Activated naive CD4-positive, alpha-beta T cell treated with Interleukin-2 at 50 U/mL for 16 hours (primary cell): ENCODE measurements at regions not wholly inside any gene's neighbourhood (a gene's known extent, or its start where the extent isn't known, plus 50 kb on each side); places are given as distances from the start of the nearest gene placed in this dataset.
"Not testable (repeated sequence)": the region's sequence is repeated elsewhere in the genome, so short reads cannot be mapped to it uniquely, and the experiment has no call there.

Source experiments
- DNase-seq: peaks from one replicate; pipeline ENCODE4 v3.0.0-alpha.2; 2020

DNA sequence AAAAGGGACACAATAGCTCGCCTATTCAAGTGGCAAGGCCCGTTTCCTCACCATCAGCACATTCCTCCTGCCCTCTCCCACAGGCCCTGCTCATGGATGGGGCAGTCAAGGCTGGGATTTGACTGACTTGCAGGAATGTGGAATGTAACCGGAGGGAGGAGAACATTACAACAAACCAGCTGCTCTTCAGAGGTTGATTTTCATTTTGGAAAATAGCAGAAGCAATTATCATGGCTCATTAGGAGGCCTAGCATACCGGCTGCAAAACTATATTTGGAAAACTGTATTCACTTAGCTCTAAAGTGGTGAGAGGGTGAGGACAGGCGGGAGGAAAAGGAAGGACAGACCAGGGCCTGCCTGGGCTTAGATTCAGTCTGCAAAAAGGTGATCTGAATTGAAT lies 283.7 kb downstream of the CD83 start:
- DNase-seq: no peak

DNA sequence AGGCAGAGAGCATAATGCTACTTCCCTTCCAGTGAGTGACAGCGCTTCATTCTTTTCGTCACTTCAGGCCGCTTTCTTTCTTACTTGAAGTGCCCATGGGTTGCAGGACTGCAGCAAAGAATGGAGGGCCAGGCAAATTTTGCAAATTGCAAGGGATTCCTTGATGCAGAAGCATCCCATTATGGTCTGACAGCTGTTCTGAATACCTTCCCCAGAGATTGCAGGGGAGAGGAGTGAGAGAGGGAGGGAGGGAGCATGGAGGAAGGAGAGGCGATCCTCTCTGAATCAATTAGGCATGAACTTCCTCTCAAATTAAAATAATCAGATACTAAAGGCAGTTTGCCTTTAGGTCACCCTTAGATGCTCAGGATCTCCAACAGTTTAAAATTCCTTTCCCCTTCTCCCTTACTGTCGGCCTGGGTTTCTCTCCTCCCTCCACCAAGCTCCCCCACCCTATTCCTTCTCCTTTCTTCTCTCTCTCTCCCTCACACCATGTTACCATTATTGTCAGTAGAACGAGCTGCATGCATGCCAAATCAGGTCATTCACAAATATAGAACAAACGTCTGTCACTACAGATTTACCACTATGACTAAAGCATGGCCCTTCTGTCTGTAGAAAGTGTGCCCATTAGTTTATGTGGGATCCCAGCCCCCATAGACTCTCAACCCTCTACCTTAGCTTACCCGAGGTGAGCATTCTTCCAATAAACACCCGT lies 289.2 kb downstream of the CD83 start:
- DNase-seq: no peak

DNA sequence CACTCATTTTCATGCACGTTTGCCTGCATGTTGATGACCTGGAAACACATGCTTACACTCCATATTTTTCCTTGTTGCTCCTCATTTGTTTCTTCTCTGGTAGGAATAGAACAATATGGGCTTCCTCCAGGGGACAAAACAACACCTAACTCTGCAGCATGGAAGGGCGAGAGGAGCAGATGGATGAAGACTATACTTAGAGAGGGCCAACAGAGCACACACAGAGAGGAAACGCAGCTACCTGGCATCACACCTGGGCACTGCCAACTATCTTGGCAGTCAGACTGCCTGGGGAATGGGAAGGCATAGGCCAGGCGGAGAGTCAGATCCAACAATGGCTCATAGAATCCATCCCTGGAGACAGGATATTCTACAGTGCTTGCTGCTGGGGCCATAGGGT lies 290.9 kb downstream of the CD83 start:
- no peak for DNase-seq

DNA sequence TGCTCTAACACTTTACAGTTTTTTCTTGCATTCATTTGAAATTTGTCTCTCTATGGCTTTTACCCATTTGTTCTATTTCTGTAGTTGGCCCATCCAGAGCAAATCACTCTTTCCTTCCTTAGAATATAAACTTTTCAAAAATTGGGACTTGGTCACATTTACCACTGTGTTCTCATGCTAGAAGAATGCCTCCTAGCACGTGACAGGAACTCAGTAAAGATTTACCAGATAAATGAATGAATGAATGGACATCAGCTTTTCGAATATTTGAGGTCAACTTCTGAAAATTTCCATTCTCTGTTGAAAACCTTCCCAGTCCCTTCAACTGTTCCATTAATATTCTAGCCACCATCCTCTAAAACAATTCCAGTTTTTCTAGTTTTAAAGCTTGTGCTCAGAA lies 294.5 kb downstream of the CD83 start:
- DNase-seq: no peak

DNA sequence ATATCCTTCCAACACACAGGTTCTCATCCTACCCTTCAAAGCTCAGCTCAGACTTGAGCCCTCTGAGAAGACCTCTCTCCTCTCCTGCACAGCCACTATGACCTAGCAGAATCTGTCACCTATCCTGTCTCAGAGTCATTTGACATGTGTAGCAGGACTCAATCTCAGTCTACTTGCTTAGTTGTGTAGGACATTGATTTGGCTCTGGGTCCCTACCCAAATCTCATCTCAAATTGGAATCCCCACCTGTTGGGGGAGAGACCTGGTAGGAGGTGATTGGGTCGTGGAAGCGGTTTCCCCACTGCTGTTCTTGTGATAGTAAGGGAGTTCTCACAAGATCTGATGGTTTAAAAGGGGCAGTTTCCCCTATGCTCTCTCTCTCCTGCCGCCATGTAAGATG lies 297.9 kb downstream of the CD83 start:
- no peak for DNase-seq

DNA sequence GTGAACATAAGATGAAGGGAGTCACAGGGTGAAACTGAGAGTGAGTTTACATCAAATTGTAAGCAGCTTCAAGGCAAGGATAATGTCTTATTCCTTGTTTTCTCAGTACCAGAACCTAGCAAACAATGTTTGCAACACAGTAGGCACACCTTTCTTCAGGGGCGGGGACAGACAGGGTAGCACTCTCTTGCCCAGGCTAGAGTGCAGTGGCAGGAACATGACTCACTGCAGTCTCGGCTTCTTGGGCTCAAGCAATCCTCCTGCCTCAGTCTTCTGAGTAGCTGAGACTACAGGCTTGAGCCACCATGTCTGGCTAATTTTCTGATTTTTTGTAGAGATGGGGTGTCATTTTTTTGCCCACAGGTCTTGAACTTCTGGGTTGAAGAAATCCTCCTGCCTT lies 299.8 kb downstream of the CD83 start:
- DNase-seq: no peak

DNA sequence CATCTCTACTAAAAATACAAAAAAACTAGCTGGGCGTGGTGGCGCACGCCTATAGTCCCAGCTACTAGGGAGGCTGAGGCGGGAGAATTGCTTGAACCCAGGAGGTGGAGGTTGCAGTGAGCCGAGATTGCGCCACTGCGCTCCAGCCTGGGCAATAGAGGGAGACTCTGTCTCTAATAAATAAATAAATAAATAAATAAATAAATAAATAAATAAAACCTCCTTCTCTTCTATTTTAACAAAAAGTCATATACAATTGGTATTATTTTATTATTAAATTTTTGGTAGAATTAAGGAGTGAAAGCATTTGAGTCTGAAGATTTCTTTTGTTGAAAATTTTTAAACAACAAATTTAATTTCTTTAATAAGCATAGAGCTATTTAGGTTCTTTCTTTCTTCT lies 301.7 kb downstream of the CD83 start:
- DNase-seq: not testable (repeated sequence)

DNA sequence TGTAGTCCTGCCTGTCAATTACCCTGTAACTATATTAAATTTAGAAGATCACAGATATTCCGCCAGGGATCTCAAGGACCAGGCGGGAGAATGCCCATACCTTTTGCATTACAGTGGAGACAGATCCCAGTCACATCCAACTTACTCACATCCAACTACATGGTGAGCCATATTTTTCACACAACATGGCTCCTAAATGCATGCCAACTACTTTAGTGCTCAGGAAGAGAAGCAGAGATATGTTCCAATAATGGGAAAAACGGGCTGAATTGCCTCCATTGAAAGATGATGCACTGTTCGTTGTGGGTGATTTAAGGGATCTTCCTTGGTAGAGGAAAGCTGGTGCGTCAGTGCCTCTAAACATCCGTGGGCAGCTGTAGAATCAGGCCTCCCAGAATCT lies 304.5 kb downstream of the CD83 start:
- no peak for DNase-seq

DNA sequence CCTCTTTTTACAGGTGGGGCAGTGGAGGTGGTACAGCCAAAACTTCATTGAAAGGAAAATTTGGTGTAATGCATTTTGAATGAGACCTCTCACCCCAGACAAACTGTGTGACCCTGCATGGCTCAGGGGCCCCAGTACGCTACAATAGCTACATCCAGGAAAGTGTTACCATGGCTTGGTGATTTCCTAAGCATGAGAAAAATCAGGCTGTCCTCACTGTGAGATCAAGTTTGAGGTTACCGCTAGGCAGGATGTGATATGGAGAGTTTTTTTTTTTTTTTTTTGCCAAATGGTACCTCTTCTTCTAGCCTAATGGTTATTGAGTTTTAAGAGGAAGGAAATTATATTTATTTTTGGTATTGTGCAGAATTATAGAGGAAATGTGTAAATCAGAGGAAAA lies 305.3 kb downstream of the CD83 start:
- no peak for DNase-seq

DNA sequence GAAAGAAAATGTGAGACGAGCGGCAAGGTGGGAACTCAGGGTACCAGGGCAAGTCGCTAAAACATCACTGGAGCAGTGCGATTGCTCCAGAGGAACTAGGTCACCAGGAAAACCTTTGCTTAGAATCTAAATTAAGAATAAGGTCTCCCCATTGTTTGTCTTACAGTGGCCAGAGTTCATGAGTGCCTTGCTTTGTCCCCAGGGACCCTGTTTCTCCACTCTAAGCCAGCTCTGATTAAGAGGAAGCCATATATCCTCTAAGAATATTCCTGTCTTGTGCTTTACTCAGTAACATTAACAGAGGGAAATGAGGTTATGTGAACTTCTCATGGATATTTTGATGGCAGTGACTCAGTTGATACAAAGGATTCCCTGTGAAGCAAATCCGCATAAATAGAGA lies 305.8 kb downstream of the CD83 start:
- no peak for DNase-seq

DNA sequence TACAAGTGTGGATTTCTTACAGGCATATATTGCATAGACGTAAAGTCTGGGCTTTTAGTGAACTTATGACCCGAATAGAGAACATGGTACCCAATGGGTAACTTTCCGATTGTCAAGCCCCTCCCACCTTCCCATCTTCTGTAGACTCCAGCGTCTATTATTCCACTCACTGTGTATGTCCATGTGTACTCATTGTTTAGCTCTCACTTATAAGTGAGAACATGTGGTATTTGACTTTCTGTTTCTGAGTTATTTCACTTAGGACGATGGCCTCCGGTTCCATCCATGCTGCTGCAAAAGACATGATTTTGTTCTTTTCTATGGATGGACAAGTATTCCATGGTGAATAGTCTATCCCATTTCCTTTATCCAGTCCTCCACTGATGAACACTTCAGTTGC lies 306.4 kb downstream of the CD83 start:
- DNase-seq: peak; percentile 5

DNA sequence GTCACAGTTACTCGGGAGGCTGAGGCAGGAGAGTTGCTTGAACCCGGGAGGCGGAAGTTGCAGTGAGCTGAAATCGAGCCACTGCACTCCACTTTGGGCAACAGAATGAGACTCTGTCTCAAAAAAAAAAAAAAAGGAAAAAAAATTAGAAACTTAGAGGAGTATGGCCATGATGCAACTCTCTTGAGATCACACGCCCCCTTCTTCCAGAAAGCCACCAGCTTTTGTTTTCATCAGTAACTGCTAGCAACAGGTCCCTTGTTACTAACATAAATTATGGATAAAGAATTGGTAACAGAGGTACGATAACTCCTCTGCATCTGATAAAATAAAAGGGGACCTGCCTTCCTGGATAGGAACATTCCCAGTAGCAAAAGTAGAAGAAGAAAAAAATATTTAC lies 308.2 kb downstream of the CD83 start:
- DNase-seq: no peak

DNA sequence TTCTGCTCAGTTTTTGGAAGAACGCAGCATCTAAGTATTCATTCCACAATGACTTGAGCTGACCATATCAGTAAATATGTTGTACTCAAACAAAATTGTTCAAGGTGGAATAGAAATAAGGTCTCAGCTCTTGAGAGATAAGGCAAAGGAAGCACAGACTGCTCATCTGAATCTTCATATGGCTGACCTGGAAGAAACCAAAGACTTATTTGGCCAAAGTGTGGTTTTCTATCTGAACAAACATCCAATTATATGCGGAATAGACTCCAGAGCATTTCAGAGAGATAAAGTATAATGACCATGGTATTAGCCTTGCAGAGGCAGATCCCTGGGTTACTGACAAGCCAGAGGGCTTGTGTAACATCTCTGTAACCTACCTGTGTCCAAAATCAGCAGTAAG lies 308.7 kb downstream of the CD83 start:
- no peak for DNase-seq

DNA sequence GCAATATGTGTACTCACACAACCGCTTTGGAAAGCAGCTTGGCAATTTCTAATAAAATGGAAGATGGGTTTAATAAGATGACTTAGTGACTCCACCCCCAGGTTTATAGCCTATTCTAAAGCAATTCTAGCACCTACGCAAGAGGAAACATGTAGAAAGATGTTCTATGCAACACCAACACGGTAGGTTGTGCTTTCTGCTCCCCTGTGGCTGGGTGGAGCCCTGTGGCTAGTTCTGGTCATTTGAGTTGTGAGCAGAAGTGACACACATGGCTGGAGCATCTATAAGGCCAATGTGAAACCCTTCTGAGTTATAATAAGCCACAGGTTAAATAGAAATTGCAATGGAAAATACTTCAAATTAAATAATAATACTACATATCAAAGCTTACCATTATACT lies 310.7 kb downstream of the CD83 start:
- no peak for DNase-seq

DNA sequence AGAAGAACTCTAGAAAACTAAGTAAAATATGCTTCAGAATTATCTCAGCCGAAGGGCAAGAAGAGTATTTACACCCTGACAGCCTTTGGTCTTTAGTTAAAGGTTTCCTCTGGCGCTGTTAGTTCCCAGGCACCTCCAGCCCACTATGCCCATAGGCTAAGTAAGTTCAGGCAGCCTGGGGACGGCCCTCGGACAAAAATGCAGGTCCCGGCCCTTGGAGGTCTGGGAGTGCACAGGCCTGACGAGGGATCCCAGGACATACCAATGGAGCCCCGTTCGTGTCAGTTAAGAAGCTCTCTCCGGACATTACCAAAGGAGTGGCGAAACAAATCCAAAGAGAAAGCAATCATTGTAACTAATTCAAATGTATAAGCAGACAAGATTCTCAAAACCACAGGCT lies 311.8 kb downstream of the CD83 start:
- no peak for DNase-seq

DNA sequence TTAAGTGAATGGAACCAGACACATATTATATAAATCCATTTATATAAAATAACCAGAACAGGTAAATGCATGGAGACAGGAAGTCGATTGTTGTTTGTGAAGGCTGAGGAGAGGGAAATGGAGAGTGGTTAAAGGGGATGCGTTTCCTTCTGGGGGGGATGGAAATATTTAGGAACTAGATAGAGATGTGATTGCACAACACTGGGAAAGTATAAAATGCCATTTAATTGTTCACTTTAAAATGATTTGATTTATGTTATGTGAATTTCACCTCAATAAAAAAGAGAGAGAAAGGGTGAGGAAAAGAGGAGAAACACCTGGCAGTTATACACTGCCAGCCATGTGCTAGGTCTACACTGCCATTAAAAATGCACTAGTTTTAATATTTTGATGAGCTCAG lies 312.6 kb downstream of the CD83 start:
- no peak for DNase-seq

DNA sequence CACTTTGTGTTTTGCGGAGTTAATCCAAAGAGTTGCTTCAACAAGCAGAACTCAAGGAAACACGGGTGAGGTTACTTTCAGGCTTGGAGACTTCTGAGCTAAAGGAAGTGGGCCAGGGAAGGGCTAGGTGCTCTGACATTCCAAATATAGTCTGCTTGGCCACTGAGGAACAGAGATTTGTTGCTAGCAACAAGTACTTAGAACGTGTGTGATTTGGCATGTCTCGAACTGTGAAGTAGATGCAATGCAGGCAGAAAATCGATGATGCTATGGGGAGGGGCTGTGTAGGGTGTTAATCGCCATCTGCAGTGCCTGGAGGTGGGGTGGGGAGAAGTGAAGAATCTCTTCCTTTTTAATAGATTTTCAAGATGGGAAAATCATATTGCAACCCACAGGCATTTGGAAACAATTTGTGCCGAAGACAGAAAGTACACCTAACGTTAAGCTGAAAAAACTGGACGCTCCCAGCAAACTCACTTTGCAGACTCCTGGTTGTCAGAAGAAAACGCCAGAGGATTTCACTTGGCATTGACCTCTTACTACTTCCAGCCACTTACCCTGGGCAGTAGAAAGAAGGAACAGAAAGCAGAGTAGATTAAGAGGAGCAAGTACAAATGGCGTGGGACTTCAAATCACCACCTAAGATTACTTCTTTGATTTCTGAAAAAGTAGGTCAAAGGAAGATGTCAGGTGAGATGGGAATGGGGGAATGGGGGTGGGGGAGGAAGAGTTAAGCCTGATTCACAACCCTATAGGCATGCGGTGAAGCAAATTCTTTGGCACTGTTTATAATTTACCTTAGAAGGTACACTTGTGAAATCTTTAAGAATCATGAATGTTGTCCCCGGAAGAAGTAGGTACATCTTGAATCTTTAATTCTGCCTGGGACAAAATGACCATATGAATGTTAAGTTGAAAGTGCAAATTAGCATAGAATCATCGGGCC lies 314.1 kb downstream of the CD83 start:
- DNase-seq: no peak

DNA sequence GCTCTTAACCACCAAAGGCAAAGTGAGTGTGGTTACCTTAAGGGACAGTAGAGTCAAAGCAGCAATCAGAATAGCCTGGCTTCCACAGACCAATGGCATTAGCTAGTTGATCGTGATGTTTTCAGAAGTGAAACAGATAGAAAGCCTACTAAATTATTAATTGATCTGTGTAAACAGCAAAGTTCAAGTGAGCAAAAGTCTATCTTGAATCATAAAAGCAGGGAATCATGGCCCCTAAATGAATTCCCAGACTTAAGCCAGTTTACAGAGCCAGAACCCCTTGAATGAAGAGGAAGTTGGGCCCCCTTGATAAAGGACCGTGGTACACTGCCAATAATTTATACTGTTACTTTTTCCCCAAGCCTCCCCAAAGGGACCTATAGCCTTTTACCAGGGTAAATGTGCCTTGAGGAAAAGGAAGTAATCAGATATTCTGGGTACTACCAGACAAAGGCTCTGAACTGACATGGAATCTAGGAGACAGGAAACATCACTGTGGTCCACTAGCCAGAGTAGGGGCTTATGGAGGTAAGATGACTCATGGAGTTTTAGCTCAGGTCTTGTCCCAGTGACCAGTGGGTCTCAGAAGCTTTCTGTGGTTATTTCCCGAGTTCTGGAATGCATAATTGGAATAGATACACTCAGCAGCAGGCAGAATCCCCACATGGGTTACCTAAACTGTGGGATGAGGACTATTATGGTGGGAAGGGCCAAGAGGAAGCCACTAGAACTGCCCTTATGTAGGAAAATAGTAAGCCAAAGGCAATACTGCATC lies 317.5 kb downstream of the CD83 start:
- DNase-seq: no peak

DNA sequence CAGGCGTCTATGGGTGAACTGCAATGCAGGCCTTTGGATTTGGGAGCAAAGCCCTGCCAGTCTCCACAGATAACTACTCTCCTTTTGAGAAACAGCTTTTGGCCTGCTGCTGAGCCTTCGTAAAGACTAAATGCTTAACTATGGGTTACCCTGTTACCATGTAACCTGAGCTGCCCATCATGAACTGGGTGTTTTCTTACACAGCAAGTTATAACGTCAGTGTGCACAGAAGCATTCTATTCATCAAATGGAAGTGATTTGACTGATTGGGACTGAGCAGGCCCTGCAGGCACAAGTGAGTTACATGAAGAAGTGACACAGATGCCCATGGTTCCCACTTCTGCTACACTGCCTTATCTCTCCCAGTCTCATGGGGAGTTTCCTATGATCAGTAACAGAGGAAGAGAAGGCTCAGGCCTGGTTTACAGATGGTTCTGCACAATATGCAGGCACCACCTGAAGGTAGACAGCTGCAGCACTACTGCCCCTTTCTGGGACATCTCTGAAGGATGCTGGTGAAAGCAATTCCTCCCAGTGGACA lies 319.1 kb downstream of the CD83 start:
- no peak for DNase-seq

DNA sequence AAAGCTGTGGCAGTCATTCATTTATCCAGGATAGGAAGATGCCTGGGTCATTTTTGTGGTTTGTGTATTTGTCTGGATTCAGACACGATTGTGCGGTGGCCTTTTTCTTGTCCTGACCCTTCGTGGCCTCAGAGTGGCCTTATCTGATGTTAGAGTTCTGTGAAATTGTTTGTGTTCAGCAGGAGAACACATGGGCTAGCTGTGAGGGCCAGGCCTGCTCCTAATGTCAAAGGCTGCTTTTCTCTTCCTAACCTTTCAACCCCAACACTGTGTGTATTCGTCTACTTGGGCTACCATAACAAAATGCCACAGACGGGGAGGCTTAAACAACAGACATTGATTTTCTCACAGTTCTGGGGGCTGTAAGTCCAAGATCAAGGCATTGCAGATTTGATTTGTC lies 321.8 kb downstream of the CD83 start:
- no peak for DNase-seq

DNA sequence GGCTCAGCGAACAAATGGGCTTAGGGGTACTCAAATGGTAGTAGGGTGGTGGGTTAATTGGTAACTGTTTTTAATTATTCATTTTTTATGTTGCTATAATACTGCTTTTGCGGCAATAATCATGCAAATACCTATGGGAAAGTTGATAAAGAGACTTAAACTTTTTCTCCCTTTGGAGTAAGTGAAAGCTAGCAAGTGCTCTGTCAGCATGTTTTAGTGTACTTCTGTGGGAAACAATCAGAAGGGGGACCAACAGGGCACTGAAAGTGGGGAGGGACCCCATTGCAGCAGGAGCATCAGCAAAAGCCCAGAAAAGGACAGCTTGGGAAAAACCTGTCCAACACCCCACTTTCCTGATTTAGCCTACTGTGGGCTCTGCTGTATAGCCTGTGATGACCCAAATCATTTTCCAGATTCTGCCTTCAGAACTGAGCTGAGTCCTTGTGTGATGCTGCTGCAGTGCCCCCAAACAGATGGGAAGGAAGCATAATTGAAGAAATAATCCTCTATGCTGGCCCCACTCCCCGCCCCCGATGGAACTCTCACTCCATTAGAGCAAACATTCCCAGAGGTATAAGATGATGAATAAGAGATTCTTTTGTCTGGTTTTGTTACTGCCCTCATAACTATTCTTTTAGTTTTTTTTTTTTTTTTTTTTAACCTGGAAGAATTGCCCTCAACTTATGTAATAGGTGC lies 322.8 kb downstream of the CD83 start:
- no peak for DNase-seq

DNA sequence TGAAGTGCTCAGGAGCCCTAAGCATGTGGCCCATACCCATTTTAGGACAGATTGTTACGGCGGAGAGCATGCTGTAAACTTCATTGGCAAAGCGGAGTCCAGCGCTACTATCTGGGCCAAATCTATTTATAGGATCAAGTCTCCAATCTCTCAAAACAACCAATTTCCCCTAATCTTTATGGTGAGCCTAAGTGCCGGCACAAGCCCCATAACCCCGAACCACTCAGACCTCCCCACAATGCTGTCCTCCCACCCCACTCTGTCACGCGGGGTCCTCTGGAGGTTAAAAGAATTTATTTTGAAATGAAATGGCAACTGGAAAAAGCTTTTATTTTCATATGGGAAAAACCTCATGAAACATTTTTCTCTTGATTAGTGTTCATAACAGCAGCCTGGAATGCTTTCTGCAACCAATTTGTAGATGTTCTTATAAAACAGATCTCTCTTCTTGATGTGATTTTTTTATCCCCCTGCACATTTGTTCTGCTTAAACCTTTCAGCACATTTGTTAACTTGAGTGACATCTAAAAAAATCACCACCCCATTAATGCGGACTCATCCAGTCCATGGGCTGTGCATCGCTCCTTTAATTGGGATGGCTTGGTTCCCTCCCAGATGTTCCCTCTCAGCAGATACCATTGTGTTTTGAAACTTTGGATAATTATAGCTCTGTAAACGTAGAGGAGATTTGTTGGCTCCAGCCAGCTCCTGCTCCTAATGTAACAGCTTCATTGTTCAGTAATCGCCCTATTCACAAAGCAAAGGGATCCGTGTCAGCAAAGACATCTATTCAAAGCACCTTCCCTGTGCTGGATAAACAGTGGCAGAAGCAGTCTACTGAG lies 323.6 kb downstream of the CD83 start:
- no peak for DNase-seq
